Activated CD4-positive, alpha-beta T cell treated with anti-CD3 and anti-CD28 coated beads for 36 hours (primary cell): ENCODE measurements at regions not wholly inside any gene's neighbourhood (a gene's known extent, or its start where the extent isn't known, plus 50 kb on each side); places are given as distances from the start of the nearest gene placed in this dataset.
"Not testable (repeated sequence)": the region's sequence is repeated elsewhere in the genome, so short reads cannot be mapped to it uniquely, and the experiment has no call there.

Experiments used
- ATAC-seq: fragments of 200-7000 bp; cut with Tn5 transposase; one replicate; pipeline ENCODE4 v1.10.0; 2021; ENCODE audit warnings: mild to moderate bottlenecking, moderate library complexity
- CTCF ChIA-PET: fragments of 350-600 bp; sonication (Branson Sonifier 250); formaldehyde crosslinking; loops from one replicate; lab custom pipeline; 2021; ENCODE audit warnings: antibody characterized with exemption; lab: Charles Lee
- POLR2A ChIA-PET: fragments of 350-600 bp; sonication (Branson Sonifier 250); formaldehyde crosslinking; loops from one replicate; lab custom pipeline; 2021; ENCODE audit warnings: antibody characterized with exemption, inconsistent platforms; lab: Charles Lee
- DNase-seq: peaks from one replicate; pipeline ENCODE4 v3.0.0-alpha.2; 2020
- H3K27ac Mint-ChIP-seq: one replicate; pipeline ENCODE4 v1.8.0; 2021; ENCODE audit warnings: mixed read lengths
- H3K27me3 Mint-ChIP-seq: one replicate; pipeline ENCODE4 v1.8.0; 2021; ENCODE audit warnings: mixed read lengths
- H3K36me3 Mint-ChIP-seq: one replicate; pipeline ENCODE4 v1.8.0; 2021; ENCODE audit warnings: low read depth, mixed read lengths
- H3K4me1 Mint-ChIP-seq: one replicate; pipeline ENCODE4 v1.8.0; 2021; ENCODE audit warnings: mixed read lengths
- H3K4me3 Mint-ChIP-seq: one replicate; pipeline ENCODE4 v1.8.0; 2021; ENCODE audit warnings: mild to moderate bottlenecking, moderate library complexity, mixed read lengths
- H3K9me3 Mint-ChIP-seq: one replicate; pipeline ENCODE4 v1.8.0; 2021; ENCODE audit warnings: low read depth, mixed read lengths
- intact Hi-C, 2 experiments: fragments of 100-400 bp; cut with DNase I in 1 of 2; cut with micrococcal nuclease in 1 of 2; formaldehyde crosslinking; loops; one replicate each; pipeline versions ENCODE4 v1.14.2 to v1.15.1; 2022 to 2024; cut with DNase I, micrococcal nuclease

DNA sequence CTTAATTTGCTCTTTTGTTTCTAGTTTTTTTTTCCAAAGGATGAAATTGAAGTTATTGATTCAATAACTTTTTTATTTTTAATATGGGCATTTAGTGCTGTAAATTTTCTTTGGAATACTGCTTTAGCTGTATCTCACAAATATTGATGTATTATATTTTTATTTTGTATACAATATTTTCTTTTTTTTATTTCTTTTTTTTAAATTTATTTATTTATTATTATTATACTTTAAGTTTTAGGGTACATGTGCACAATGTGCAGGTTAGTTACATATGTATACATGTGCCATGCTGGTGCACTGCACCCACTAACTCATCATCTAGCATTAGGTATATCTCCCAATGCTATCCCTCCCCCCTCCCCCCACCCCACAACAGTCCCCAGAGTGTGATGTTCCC, 823.7 kb downstream of the KCTD16 start:
- H3K36me3 Mint-ChIP-seq, intact Hi-C loops, POLR2A ChIA-PET, H3K4me3 Mint-ChIP-seq, H3K9me3 Mint-ChIP-seq, H3K27ac Mint-ChIP-seq, DNase-seq, H3K4me1 Mint-ChIP-seq, ATAC-seq, H3K27me3 Mint-ChIP-seq: not testable (repeated sequence)
- CTCF ChIA-PET = interaction anchor here (0.6 kb wide), 1 partner anchor 1861 kb away, joined by 3 read pairs; no protein-coding TSS in a partner anchor

- POLR2A ChIA-PET = no interaction called here
Observed at GRCh38 chr5:144983101-144983500, 812.4 kb downstream of the KCTD16 start.

DNA sequence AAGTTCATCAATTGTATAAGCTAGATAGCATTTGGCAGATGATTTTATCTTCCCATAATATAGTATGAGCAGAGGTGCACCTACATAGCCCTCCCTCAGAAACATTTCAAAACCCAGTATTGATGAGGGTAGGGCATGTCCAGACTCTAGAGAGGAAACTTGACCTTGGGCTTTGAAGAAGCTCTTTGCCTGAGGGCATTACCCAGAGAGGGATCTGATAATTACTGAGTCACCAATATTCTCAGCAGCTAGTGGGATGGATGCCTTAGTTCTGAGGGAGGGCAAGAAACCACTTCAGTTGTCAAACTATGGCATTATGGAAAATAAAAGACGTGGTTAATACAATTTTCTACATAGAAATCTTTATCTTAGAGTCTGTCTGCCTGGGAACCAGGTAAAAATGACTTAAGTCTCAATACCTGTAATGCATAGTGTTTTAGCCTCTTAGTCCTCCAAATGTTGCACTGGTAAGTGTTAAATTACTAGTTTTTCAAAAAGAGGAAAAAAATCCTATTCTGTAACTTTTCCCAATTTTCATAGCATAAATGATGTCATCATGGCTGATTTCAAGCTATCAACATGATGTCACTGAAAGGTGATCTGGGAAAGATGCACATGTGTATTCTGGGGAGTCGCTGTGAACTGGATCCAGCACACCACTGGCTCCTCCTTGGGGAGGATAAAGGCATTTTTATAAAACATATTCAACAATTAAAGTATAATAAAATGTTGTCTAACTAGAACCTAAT, 809.0 kb downstream of the KCTD16 start:
- intact Hi-C loops = no loop called here
- ATAC-seq (no peak), DNase-seq (no peak)
- H3K4me3 Mint-ChIP-seq = no peak overlapping the region
- no peak overlapping the region for H3K27ac Mint-ChIP-seq
- no peaks in the 10 kb centered on the region for H3K27me3 Mint-ChIP-seq
- ChIA-PET CTCF (interaction anchor here (1.1 kb wide), 1 partner anchor 13 kb away, joined by 3 read pairs; no protein-coding TSS in a partner anchor), POLR2A (no interaction called here)
- H3K9me3 Mint-ChIP-seq = peaks cover 2% of the 10 kb centered on the region
- no peaks in the 10 kb centered on the region for H3K36me3 Mint-ChIP-seq
- H3K4me1 Mint-ChIP-seq = no peaks in the 10 kb centered on the region

More at GRCh38 chr5:144983101-144983500, 812.4 kb downstream of the KCTD16 start:
- Mint-ChIP-seq H3K9me3 (peaks cover 8% of the 10 kb centered on the region), H3K27me3 (no peaks in the 10 kb centered on the region), H3K4me1 (no peaks in the 10 kb centered on the region), H3K36me3 (no peaks in the 10 kb centered on the region), H3K4me3 (no peak overlapping the region), H3K27ac (no peak overlapping the region)
- CTCF ChIA-PET = interaction anchor here (0.6 kb wide), 1 partner anchor 324 kb away, joined by 3 read pairs; no protein-coding TSS in a partner anchor
- intact Hi-C loops = no loop called here
- no peak for DNase-seq
- ATAC-seq = no peak

GRCh38 chr5:144972317-144972716, 801.6 kb downstream of the KCTD16 start:
- no peak for ATAC-seq
- ChIA-PET POLR2A (no interaction called here), CTCF (no interaction called here)
- no peaks in the 10 kb centered on the region for H3K36me3 Mint-ChIP-seq
- peaks cover 6% of the 10 kb centered on the region for H3K9me3 Mint-ChIP-seq
- DNase-seq = no peak
- no peaks in the 10 kb centered on the region for H3K27me3 Mint-ChIP-seq
- H3K27ac Mint-ChIP-seq = no peak overlapping the region
- H3K4me3 Mint-ChIP-seq = no peak overlapping the region
- no peaks in the 10 kb centered on the region for H3K4me1 Mint-ChIP-seq
- intact Hi-C loops = no loop called here

- DNase-seq (no peak), ATAC-seq (no peak)
- Mint-ChIP-seq H3K4me3 (no peak overlapping the region), H3K27ac (no peak overlapping the region), H3K9me3 (peaks cover 8% of the 10 kb centered on the region), H3K4me1 (no peaks in the 10 kb centered on the region), H3K27me3 (no peaks in the 10 kb centered on the region), H3K36me3 (no peaks in the 10 kb centered on the region)
- POLR2A ChIA-PET = no interaction called here
- intact Hi-C loops = no loop called here
- CTCF ChIA-PET = no interaction called here
Observed at GRCh38 chr5:144971108-144971850, 800.6 kb downstream of the KCTD16 start.

GRCh38 chr5:144960296-144960695, 789.6 kb downstream of the KCTD16 start:
- POLR2A ChIA-PET = no interaction called here

DNA sequence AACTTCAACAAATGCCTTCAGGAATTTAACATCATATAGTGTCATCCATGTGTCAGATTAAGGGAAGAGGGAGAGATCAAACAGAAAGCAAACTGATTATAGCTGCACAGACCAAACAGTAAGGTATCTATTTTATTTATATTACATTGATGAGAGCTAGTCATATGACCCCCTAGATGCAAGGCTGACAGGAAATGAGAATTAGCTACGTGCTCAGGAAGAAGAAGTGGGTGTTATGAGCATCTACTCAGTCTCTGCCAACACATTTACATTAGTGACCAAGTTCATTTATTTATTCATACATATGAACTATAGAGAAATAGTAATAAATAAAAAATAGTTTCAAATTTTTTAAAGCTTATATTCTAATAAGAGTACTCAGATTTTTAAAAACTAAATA, 787.3 kb downstream of the KCTD16 start:
- DNase-seq (no peak), ATAC-seq (no peak)
- no peaks in the 10 kb centered on the region for H3K4me1 Mint-ChIP-seq
- intact Hi-C loops = no loop called here
- peaks cover 3% of the 10 kb centered on the region for H3K9me3 Mint-ChIP-seq
- H3K27ac Mint-ChIP-seq = no peak overlapping the region
- H3K36me3 Mint-ChIP-seq = no peaks in the 10 kb centered on the region
- ChIA-PET CTCF (no interaction called here), POLR2A (no interaction called here)
- no peaks in the 10 kb centered on the region for H3K27me3 Mint-ChIP-seq
- no peak overlapping the region for H3K4me3 Mint-ChIP-seq

More at GRCh38 chr5:144960296-144960695, 789.6 kb downstream of the KCTD16 start:
- Mint-ChIP-seq H3K36me3 (no peaks in the 10 kb centered on the region), H3K27ac (no peak overlapping the region), H3K27me3 (no peaks in the 10 kb centered on the region), H3K9me3 (peaks cover 3% of the 10 kb centered on the region), H3K4me1 (no peaks in the 10 kb centered on the region), H3K4me3 (no peak overlapping the region)
- ATAC-seq (no peak), DNase-seq (no peak)
- CTCF ChIA-PET = no interaction called here
- intact Hi-C loops = no loop called here

- CTCF ChIA-PET = no interaction called here
- intact Hi-C loops = no loop called here
- no peak for DNase-seq
- POLR2A ChIA-PET = no interaction called here
- Mint-ChIP-seq H3K4me1 (no peaks in the 10 kb centered on the region), H3K4me3 (no peak overlapping the region), H3K27ac (no peak overlapping the region), H3K36me3 (no peaks in the 10 kb centered on the region), H3K27me3 (no peaks in the 10 kb centered on the region), H3K9me3 (peaks cover 4% of the 10 kb centered on the region)
- no peak for ATAC-seq
Observed at GRCh38 chr5:144950996-144951395, 780.3 kb downstream of the KCTD16 start.

DNA sequence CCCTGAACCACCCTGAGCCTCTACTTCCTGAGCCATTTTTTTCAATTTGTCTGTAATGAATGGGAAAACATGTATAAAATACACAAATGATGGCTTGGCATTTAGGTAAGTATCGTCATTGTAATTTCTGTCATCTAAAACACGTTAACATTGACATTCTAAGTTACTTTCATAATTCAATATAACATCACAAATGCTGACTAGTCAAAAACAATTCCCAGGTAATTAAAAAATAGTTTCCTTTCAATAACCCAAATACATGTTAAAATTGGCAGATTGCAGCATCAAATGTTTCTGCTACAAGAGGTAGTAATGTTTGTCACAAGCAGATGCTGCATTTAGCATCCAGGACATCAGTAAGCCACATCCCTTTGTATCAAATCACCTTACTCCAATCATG, 776.4 kb downstream of the KCTD16 start:
- no peak overlapping the region for H3K4me3 Mint-ChIP-seq
- ATAC-seq (no peak), DNase-seq (no peak)
- H3K27me3 Mint-ChIP-seq = no peaks in the 10 kb centered on the region
- no peaks in the 10 kb centered on the region for H3K36me3 Mint-ChIP-seq
- H3K27ac Mint-ChIP-seq = no peak overlapping the region
- CTCF ChIA-PET = no interaction called here
- H3K9me3 Mint-ChIP-seq = peaks cover 4% of the 10 kb centered on the region
- intact Hi-C loops = no loop called here
- H3K4me1 Mint-ChIP-seq = no peaks in the 10 kb centered on the region
- POLR2A ChIA-PET = no interaction called here

GRCh38 chr5:144945503-144945902, 774.8 kb downstream of the KCTD16 start:
- ChIA-PET CTCF (no interaction called here), POLR2A (no interaction called here)
- Mint-ChIP-seq H3K4me3 (no peak overlapping the region), H3K27ac (no peak overlapping the region), H3K9me3 (peaks cover 4% of the 10 kb centered on the region), H3K27me3 (no peaks in the 10 kb centered on the region), H3K36me3 (no peaks in the 10 kb centered on the region), H3K4me1 (no peaks in the 10 kb centered on the region)
- no peak for DNase-seq
- no peak for ATAC-seq
- intact Hi-C loops = no loop called here

GRCh38 chr5:144944936-144945335, 774.3 kb downstream of the KCTD16 start:
- intact Hi-C loops = no loop called here
- no peak for ATAC-seq
- CTCF ChIA-PET = no interaction called here
- DNase-seq = no peak
- H3K27me3 Mint-ChIP-seq = no peaks in the 10 kb centered on the region
- H3K27ac Mint-ChIP-seq = no peak overlapping the region
- H3K4me1 Mint-ChIP-seq = no peaks in the 10 kb centered on the region
- H3K4me3 Mint-ChIP-seq = no peak overlapping the region
- H3K9me3 Mint-ChIP-seq = peaks cover 4% of the 10 kb centered on the region
- POLR2A ChIA-PET = no interaction called here
- no peaks in the 10 kb centered on the region for H3K36me3 Mint-ChIP-seq

DNA sequence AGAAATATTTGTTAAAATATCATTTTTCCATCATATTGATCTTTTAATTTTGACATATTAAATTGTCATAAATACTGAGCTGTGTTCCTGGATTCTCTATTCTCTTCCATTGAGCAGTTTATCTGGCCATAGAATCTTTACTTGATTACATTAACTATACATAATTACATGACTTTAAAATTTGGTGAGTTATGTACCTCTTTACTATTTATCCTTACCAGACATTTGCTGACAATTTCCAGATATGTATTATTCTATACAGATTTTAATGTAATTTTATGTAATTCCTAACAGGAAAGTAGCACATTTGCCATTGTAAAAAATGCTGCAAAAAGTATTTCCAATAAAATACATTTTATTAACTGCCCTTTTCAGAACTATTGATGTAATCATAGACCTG, 770.3 kb downstream of the KCTD16 start:
- DNase-seq = no peak
- ATAC-seq = no peak
- CTCF ChIA-PET = no interaction called here
- H3K4me3 Mint-ChIP-seq = no peak overlapping the region
- intact Hi-C loops = no loop called here
- POLR2A ChIA-PET = no interaction called here
- no peak overlapping the region for H3K27ac Mint-ChIP-seq
- H3K4me1 Mint-ChIP-seq = no peaks in the 10 kb centered on the region
- no peaks in the 10 kb centered on the region for H3K27me3 Mint-ChIP-seq
- no peaks in the 10 kb centered on the region for H3K36me3 Mint-ChIP-seq
- peaks cover 3% of the 10 kb centered on the region for H3K9me3 Mint-ChIP-seq
